Stomach (tissue), 8 donors: ENCODE measurements at regions not wholly inside any gene's neighbourhood (a gene's known extent, or its start where the extent isn't known, plus 50 kb on each side); places are given as distances from the start of the nearest gene placed in this dataset.

ENCODE experiments used
- DNase-seq, 2 donors: peaks; one replicate each; pipeline versions ENCODE4 v3.0.0 to v3.0.0-alpha.2; 2013 to 2019
- H3K27ac ChIP-seq, 5 donors: fragments of 200-600 bp in 4 of 5; sonication (generic) in 4 of 5; one replicate each; pipeline ENCODE4 v1.5.1; 2013 to 2019; ENCODE audit warnings: mild to moderate bottlenecking in 1 of 5, moderate library complexity in 1 of 5
- H3K27me3 ChIP-seq, 3 donors: fragments of 200-600 bp; sonication (generic); one replicate each; pipeline ENCODE4 v1.5.1; 2017 to 2019; ENCODE audit warnings: mixed run types in 1 of 3
- H3K36me3 ChIP-seq, 4 donors: fragments of 200-600 bp; sonication (generic); 1 replicate in 3 of 4; 2 replicates in 1 of 4; pipeline ENCODE4 v1.5.1; 2016 to 2019
- H3K4me1 ChIP-seq, 4 donors: fragments of 200-600 bp; sonication (generic); one replicate each; pipeline ENCODE4 v1.5.1; 2016 to 2019
- H3K4me3 ChIP-seq, 4 donors: fragments of 200-600 bp; sonication (generic) in 3 of 4; one replicate each; pipeline ENCODE4 v1.5.1; 2016 to 2019; ENCODE audit warnings: mild to moderate bottlenecking in 1 of 4
- H3K9me3 ChIP-seq, 4 donors: fragments of 200-600 bp; sonication (generic); one replicate each; pipeline ENCODE4 v1.5.1; 2016 to 2019
- EP300 ChIP-seq: sonication (generic); formaldehyde crosslinking; IDR thresholded peaks from one replicate; pipeline ENCODE4 v1.6.1; 2017; ENCODE audit warnings: antibody characterized with exemption
- POLR2A ChIP-seq, 4 donors: fragments of 450-650 bp; IDR thresholded peaks; one replicate each; pipeline ENCODE4 v1.6.1; 2016; ENCODE audit warnings: antibody characterized with exemption in 4 of 4, control low read depth in 2 of 4, mild to moderate bottlenecking in 1 of 4, moderate library complexity in 1 of 4
- POLR2AphosphoS5 ChIP-seq, 3 donors: sonication (generic); formaldehyde crosslinking; IDR thresholded peaks; one replicate each; pipeline ENCODE4 v1.6.1; 2016; ENCODE audit warnings: antibody characterized with exemption in 3 of 3
- WGBS, 5 donors: extraction: QIAGEN DNeasy Blood & Tissue Kit in 3 of 5; methylation state at CpG; one replicate each; pipeline versions ENCODE4 v1.1.5 to v1.1.7; 2013 to 2018; 5-methylcytosine and 5-hydroxymethylcytosine counted together
- intact Hi-C: fragments of 100-400 bp; cut with DNase I; formaldehyde crosslinking; loops from one replicate; pipeline ENCODE4 v1.15.1; 2023; ENCODE audit warnings: low total_unique reads
- TF ChIP-seq, protein P1 (sequence below), 7 experiments: fragments of 450-650 bp in 4 of 7; fragments of 200-600 bp in 3 of 7; sonication (generic) in 3 of 7; IDR thresholded peaks; one replicate each; pipeline ENCODE4 v1.5.1; 2016 to 2019; ENCODE audit warnings: antibody characterized with exemption in 7 of 7, control low read depth in 2 of 7, mild to moderate bottlenecking in 1 of 7
- donor health status: healthy with polysubstance abuse.
- donor health status: Bipolar disorder and iron deficiency.
- donor health status: healthy.

DNA sequence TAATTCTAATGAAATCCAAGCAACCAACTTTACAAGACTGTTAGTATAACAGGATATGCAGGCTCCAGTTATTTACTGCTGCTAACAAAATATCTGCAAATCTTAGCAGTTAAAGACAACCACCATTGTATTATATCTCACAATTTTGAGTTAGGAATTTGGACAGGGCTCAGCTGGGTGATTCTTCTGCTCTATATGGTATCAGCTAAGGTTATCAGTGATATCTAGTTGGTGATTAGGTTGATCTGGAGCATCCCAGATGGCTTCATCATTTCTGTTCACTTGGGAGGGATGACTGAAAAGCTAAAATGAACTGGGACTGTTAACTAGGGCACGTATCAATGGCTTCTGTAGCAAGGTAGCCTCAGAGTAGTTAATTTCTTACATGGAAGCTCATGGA is 105.7 kb downstream of the MBL2 start:
- H3K27ac ChIP-seq, result no peak overlapping the region
- WGBS, 5 donors, result 70 to 93% (median 86%) methylated on average over 1 of the region's 1 CpG
- DNase-seq, result no peak
- intact Hi-C loops, result no loop called here
- H3K36me3 ChIP-seq, result no peaks in the 10 kb centered on the region
- no peaks in the 10 kb centered on the region for H3K27me3 ChIP-seq
- H3K9me3 ChIP-seq, result peaks cover 0 to 15% (median 11%) of the 10 kb centered on the region in 4 donors
- no peak overlapping the region for H3K4me3 ChIP-seq
- H3K4me1 ChIP-seq, result no peaks in the 10 kb centered on the region
- TF ChIP-seq, protein P1, sequence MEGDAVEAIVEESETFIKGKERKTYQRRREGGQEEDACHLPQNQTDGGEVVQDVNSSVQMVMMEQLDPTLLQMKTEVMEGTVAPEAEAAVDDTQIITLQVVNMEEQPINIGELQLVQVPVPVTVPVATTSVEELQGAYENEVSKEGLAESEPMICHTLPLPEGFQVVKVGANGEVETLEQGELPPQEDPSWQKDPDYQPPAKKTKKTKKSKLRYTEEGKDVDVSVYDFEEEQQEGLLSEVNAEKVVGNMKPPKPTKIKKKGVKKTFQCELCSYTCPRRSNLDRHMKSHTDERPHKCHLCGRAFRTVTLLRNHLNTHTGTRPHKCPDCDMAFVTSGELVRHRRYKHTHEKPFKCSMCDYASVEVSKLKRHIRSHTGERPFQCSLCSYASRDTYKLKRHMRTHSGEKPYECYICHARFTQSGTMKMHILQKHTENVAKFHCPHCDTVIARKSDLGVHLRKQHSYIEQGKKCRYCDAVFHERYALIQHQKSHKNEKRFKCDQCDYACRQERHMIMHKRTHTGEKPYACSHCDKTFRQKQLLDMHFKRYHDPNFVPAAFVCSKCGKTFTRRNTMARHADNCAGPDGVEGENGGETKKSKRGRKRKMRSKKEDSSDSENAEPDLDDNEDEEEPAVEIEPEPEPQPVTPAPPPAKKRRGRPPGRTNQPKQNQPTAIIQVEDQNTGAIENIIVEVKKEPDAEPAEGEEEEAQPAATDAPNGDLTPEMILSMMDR (IDR thresholded peaks at IDR 0.05), result no peak
- no peak for TF ChIP-seq POLR2AphosphoS5 (IDR thresholded peaks at IDR 0.05)
- TF ChIP-seq POLR2A (IDR thresholded peaks at IDR 0.05), result no peak
- no peak for TF ChIP-seq EP300

DNA sequence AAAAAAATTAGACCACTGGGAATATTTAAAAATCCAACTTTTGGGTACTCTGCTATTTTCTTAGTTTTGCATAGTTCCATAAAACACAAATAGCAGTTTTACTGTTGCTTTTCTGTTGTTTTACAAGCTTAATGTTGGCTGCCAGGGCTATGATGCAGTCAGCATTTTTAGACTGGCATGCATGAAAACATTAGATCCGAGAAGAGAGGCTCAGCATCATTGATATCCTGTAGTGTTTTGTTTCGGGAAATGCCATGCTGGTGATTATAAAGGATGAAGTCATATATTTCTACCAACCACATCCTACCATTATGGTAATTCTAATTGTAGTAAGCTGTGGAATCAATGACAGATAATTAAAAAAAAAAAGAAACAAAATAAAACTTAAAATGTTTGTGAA is 104.6 kb downstream of the MBL2 start:
- peaks cover 0 to 15% (median 11%) of the 10 kb centered on the region in 4 donors for H3K9me3 ChIP-seq
- no peaks in the 10 kb centered on the region for H3K27me3 ChIP-seq
- H3K36me3 ChIP-seq, result no peaks in the 10 kb centered on the region
- no peak overlapping the region for H3K27ac ChIP-seq
- WGBS, 5 donors, result 81 to 86% (median 83%) methylated on average over 2 of the region's 2 CpGs
- TF ChIP-seq POLR2AphosphoS5 (IDR thresholded peaks at IDR 0.05), result no peak
- TF ChIP-seq, protein P1 (IDR thresholded peaks at IDR 0.05), result no peak
- TF ChIP-seq EP300, result no peak
- TF ChIP-seq POLR2A (IDR thresholded peaks at IDR 0.05), result no peak
- no peak overlapping the region for H3K4me3 ChIP-seq
- intact Hi-C loops, result no loop called here
- H3K4me1 ChIP-seq, result no peaks in the 10 kb centered on the region
- DNase-seq, result no peak

- DNase-seq, result no peak
These were observed 99.7 kb downstream of the MBL2 start for GRCh38 chr10:52672880-52673279.

DNA sequence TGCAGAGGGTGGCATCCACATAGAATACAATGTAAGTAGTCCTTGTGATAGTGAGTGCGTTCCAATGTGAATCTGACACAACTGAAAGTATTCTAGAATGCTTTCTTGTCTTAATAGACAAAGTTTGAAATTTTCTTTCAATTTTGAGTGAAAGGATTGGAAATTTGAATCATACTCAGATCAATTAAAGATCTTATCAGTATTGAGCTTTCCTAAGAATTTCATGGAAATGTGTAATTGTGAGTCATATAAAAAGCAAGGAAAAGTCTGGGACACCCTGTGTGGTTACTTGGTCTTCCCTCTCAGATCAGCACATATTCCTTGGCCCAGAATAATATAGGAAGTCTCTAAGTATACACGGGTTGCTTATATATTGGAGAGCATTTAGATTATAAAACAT is 99.1 kb downstream of the MBL2 start:
- WGBS, 5 donors, result 80 to 97% (median 91%) methylated on average over 2 of the region's 2 CpGs
- no peaks in the 10 kb centered on the region for H3K9me3 ChIP-seq
- TF ChIP-seq POLR2AphosphoS5 (IDR thresholded peaks at IDR 0.05) (no peak), POLR2A (IDR thresholded peaks at IDR 0.05) (no peak), EP300 (no peak)
- TF ChIP-seq, protein P1 (IDR thresholded peaks at IDR 0.05), result no peak
- no peak for DNase-seq
- H3K4me3 ChIP-seq, result no peak overlapping the region
- H3K4me1 ChIP-seq, result no peaks in the 10 kb centered on the region
- H3K27ac ChIP-seq, result no peak overlapping the region
- H3K36me3 ChIP-seq, result no peaks in the 10 kb centered on the region
- no peaks in the 10 kb centered on the region for H3K27me3 ChIP-seq
- intact Hi-C loops, result no loop called here

More at GRCh38 chr10:52672880-52673279, 99.7 kb downstream of the MBL2 start:
- 71 to 98% (median 86%) methylated on average over 1 of the region's 1 CpG for WGBS, 5 donors
- intact Hi-C loops, result no loop called here
- H3K9me3 ChIP-seq, result no peaks in the 10 kb centered on the region
- H3K4me1 ChIP-seq, result no peaks in the 10 kb centered on the region
- no peak overlapping the region for H3K27ac ChIP-seq
- TF ChIP-seq POLR2AphosphoS5 (IDR thresholded peaks at IDR 0.05) (no peak), POLR2A (IDR thresholded peaks at IDR 0.05) (no peak)
- no peaks in the 10 kb centered on the region for H3K27me3 ChIP-seq
- no peak overlapping the region for H3K4me3 ChIP-seq
- no peaks in the 10 kb centered on the region for H3K36me3 ChIP-seq

DNA sequence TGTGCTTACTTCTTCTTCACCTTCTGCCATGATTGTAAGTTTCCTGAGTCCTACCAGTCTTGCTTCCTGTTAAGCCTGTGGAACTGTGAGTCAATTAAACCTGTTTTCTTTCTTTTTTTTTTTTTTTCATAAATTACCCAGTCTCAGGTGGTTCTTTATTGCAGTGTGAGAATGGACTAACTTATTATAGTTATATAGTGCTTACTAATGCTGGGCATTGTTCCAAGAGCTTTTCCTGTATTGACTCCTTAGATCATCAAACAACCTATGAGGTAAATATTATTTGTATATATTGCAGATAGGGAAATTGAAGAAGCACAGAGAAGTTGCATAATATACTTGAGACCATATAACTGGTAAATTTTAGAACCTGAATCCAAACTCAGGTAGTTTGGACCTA is 98.1 kb downstream of the MBL2 start:
- Histone ChIP-seq H3K27me3 (no peaks in the 10 kb centered on the region), H3K36me3 (no peaks in the 10 kb centered on the region), H3K4me1 (no peaks in the 10 kb centered on the region), H3K27ac (no peak overlapping the region), H3K9me3 (no peaks in the 10 kb centered on the region), H3K4me3 (no peak overlapping the region)
- DNase-seq, result peak in 1 of 2 donors; percentile 28
- intact Hi-C loops, result no loop called here
- TF ChIP-seq EP300 (no peak), POLR2A (IDR thresholded peaks at IDR 0.05) (no peak), POLR2AphosphoS5 (IDR thresholded peaks at IDR 0.05) (no peak)
- TF ChIP-seq, protein P1 (IDR thresholded peaks at IDR 0.05), result no peak
